ENCODE measurements at regions not wholly inside any gene's neighbourhood (a gene's known extent, or its start where the extent isn't known, plus 50 kb on each side); places are given as distances from the start of the nearest gene placed in this dataset.

DNA sequence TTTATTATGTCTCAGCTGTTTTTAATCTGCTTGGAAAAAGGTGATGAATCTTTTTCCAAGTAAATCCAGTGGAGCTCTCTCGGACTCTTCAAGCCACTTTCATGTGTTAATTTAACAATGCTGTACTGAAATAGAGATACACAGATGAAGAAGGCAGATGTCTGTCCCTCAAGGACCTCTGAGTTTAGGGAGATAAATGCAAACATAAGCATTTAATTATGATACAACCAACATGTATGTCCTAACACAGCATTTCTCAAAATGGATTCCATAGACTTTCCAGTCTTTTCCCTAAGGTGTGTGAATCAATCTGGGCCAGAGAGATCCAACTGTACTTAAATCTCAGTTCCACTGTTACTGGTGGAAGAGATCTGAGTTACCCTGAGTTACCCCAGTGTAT lies 262.4 kb downstream of the RND3 start:
- TF ChIP-seq CSDC2 (CRISPR knock-in tag; IDR thresholded peaks at IDR 0.05): no peak
- TF ChIP-seq, protein P1, sequence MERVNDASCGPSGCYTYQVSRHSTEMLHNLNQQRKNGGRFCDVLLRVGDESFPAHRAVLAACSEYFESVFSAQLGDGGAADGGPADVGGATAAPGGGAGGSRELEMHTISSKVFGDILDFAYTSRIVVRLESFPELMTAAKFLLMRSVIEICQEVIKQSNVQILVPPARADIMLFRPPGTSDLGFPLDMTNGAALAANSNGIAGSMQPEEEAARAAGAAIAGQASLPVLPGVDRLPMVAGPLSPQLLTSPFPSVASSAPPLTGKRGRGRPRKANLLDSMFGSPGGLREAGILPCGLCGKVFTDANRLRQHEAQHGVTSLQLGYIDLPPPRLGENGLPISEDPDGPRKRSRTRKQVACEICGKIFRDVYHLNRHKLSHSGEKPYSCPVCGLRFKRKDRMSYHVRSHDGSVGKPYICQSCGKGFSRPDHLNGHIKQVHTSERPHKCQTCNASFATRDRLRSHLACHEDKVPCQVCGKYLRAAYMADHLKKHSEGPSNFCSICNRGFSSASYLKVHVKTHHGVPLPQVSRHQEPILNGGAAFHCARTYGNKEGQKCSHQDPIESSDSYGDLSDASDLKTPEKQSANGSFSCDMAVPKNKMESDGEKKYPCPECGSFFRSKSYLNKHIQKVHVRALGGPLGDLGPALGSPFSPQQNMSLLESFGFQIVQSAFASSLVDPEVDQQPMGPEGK (CRISPR knock-in tag; IDR thresholded peaks at IDR 0.05; ENCODE audit: borderline replicate concordance): no peak
- no peak for TF ChIP-seq PPARA (CRISPR knock-in tag; IDR thresholded peaks at IDR 0.05; ENCODE audit: borderline replicate concordance)
- TF ChIP-seq BACH2 (CRISPR knock-in tag; IDR thresholded peaks at IDR 0.05; ENCODE audit: borderline replicate concordance): no peak
- TF ChIP-seq GLIS3 (CRISPR knock-in tag; IDR thresholded peaks at IDR 0.05): no peak
- TF ChIP-seq ZC3H10 (CRISPR knock-in tag; IDR thresholded peaks at IDR 0.05): no peak
- no peak for TF ChIP-seq ZFP30 (CRISPR knock-in tag; IDR thresholded peaks at IDR 0.05)
- TF ChIP-seq ZFP3 (CRISPR knock-in tag; IDR thresholded peaks at IDR 0.05): no peak
- TF ChIP-seq TCF4 (CRISPR knock-in tag; IDR thresholded peaks at IDR 0.05; ENCODE audit: borderline replicate concordance): no peak
- no peak for TF ChIP-seq ZNF70 (CRISPR knock-in tag; IDR thresholded peaks at IDR 0.05)
- TF ChIP-seq ZNF8 (CRISPR knock-in tag; IDR thresholded peaks at IDR 0.05): no peak
- no peak for TF ChIP-seq ARNTL (CRISPR knock-in tag; IDR thresholded peaks at IDR 0.05; ENCODE audit: borderline replicate concordance, low read depth)
- ATAC-seq: no peak

DNA sequence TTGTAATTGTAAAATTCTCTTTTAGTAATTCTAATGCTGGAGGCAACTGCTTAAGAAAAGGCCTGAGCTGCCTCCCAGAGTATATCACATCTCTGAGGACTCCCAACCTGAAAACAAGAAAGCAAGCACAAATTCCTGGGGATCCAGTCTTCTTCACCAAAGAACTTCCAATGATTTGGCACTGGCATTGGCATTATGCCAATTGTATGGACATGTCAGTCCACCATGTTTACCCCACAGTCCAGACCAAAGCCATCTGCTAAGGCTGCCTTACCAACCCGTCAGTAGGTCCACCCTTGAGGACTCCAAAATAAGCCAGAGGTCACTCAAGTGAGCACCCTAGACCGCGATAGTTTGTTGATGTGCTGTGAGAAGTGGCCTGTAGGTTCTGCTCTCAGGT lies 263.1 kb downstream of the RND3 start:
- TF ChIP-seq ESRRG (CRISPR knock-in tag; IDR thresholded peaks at IDR 0.05) (no peak), ISL1 (CRISPR knock-in tag; IDR thresholded peaks at IDR 0.05) (no peak), TCF4 (CRISPR knock-in tag; IDR thresholded peaks at IDR 0.05; ENCODE audit: borderline replicate concordance) (no peak), ZFP3 (CRISPR knock-in tag; IDR thresholded peaks at IDR 0.05) (no peak), ZNF8 (CRISPR knock-in tag; IDR thresholded peaks at IDR 0.05) (no peak), BACH2 (CRISPR knock-in tag; IDR thresholded peaks at IDR 0.05; ENCODE audit: borderline replicate concordance) (no peak), ARNTL (CRISPR knock-in tag; IDR thresholded peaks at IDR 0.05; ENCODE audit: borderline replicate concordance, low read depth) (no peak), ZNF70 (CRISPR knock-in tag; IDR thresholded peaks at IDR 0.05) (no peak), PPARA (CRISPR knock-in tag; IDR thresholded peaks at IDR 0.05; ENCODE audit: borderline replicate concordance) (no peak), TOX (CRISPR knock-in tag; IDR thresholded peaks at IDR 0.05; ENCODE audit: borderline replicate concordance) (no peak)
- TF ChIP-seq, protein P1 (CRISPR knock-in tag; IDR thresholded peaks at IDR 0.05; ENCODE audit: borderline replicate concordance): no peak
- TF ChIP-seq, protein P2, sequence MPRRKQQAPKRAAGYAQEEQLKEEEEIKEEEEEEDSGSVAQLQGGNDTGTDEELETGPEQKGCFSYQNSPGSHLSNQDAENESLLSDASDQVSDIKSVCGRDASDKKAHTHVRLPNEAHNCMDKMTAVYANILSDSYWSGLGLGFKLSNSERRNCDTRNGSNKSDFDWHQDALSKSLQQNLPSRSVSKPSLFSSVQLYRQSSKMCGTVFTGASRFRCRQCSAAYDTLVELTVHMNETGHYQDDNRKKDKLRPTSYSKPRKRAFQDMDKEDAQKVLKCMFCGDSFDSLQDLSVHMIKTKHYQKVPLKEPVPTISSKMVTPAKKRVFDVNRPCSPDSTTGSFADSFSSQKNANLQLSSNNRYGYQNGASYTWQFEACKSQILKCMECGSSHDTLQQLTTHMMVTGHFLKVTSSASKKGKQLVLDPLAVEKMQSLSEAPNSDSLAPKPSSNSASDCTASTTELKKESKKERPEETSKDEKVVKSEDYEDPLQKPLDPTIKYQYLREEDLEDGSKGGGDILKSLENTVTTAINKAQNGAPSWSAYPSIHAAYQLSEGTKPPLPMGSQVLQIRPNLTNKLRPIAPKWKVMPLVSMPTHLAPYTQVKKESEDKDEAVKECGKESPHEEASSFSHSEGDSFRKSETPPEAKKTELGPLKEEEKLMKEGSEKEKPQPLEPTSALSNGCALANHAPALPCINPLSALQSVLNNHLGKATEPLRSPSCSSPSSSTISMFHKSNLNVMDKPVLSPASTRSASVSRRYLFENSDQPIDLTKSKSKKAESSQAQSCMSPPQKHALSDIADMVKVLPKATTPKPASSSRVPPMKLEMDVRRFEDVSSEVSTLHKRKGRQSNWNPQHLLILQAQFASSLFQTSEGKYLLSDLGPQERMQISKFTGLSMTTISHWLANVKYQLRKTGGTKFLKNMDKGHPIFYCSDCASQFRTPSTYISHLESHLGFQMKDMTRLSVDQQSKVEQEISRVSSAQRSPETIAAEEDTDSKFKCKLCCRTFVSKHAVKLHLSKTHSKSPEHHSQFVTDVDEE (CRISPR knock-in tag; IDR thresholded peaks at IDR 0.05): no peak
- TF ChIP-seq, protein P3, sequence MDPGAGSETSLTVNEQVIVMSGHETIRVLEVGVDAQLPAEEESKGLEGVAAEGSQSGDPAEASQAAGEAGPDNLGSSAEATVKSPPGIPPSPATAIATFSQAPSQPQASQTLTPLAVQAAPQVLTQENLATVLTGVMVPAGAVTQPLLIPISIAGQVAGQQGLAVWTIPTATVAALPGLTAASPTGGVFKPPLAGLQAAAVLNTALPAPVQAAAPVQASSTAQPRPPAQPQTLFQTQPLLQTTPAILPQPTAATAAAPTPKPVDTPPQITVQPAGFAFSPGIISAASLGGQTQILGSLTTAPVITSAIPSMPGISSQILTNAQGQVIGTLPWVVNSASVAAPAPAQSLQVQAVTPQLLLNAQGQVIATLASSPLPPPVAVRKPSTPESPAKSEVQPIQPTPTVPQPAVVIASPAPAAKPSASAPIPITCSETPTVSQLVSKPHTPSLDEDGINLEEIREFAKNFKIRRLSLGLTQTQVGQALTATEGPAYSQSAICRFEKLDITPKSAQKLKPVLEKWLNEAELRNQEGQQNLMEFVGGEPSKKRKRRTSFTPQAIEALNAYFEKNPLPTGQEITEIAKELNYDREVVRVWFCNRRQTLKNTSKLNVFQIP (CRISPR knock-in tag; IDR thresholded peaks at IDR 0.05; ENCODE audit: borderline replicate concordance, low read depth): no peak
- TF ChIP-seq, protein P4, sequence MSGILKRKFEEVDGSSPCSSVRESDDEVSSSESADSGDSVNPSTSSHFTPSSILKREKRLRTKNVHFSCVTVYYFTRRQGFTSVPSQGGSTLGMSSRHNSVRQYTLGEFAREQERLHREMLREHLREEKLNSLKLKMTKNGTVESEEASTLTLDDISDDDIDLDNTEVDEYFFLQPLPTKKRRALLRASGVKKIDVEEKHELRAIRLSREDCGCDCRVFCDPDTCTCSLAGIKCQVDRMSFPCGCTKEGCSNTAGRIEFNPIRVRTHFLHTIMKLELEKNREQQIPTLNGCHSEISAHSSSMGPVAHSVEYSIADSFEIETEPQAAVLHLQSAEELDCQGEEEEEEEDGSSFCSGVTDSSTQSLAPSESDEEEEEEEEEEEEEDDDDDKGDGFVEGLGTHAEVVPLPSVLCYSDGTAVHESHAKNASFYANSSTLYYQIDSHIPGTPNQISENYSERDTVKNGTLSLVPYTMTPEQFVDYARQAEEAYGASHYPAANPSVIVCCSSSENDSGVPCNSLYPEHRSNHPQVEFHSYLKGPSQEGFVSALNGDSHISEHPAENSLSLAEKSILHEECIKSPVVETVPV (CRISPR knock-in tag; IDR thresholded peaks at IDR 0.05): no peak
- TF ChIP-seq, protein P5, sequence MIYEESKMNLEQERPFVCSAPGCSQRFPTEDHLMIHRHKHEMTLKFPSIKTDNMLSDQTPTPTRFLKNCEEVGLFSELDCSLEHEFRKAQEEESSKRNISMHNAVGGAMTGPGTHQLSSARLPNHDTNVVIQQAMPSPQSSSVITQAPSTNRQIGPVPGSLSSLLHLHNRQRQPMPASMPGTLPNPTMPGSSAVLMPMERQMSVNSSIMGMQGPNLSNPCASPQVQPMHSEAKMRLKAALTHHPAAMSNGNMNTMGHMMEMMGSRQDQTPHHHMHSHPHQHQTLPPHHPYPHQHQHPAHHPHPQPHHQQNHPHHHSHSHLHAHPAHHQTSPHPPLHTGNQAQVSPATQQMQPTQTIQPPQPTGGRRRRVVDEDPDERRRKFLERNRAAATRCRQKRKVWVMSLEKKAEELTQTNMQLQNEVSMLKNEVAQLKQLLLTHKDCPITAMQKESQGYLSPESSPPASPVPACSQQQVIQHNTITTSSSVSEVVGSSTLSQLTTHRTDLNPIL (CRISPR knock-in tag; IDR thresholded peaks at IDR 0.05; ENCODE audit: low read depth): no peak
- no peak for ATAC-seq

Data from SK-N-SH treated with all-trans-retinoic acid at 6 μM for 48 hours (cell line).